DND-41 (cell line): ENCODE measurements at regions not wholly inside any gene's neighbourhood (a gene's known extent, or its start where the extent isn't known, plus 50 kb on each side); places are given as distances from the start of the nearest gene placed in this dataset.

ENCODE experiments used
- ATAC-seq: fragments of 200-7000 bp; cut with Tn5 transposase; 3 replicates; pipeline ENCODE4 v1.9.1; 2021; ENCODE audit warnings: low read depth; ENCODE audit not compliant: insufficient read depth
- DNase-seq: peaks from one replicate; pipeline ENCODE4 v3.0.0-alpha.2; 2020
- H2AFZ ChIP-seq: 2 replicates; pipeline ENCODE4 v1.6.0; 2012; ENCODE audit warnings: low read depth, low read length
- H3K27ac ChIP-seq: 2 replicates; pipeline ENCODE4 v1.5.1; 2012; ENCODE audit warnings: low read length, inconsistent platforms
- H3K27me3 ChIP-seq: fragments of 200-600 bp; sonication (generic); 2 replicates; pipeline ENCODE4 v1.6.0; 2012; ENCODE audit warnings: low read length, mild to moderate bottlenecking, inconsistent platforms; ENCODE audit not compliant: insufficient read depth, poor library complexity
- H3K36me3 ChIP-seq: 2 replicates; pipeline ENCODE4 v1.5.1; 2012; ENCODE audit warnings: low read length, inconsistent platforms; ENCODE audit not compliant: insufficient read depth
- H3K4me1 ChIP-seq: 2 replicates; pipeline ENCODE4 v1.5.1; 2012; ENCODE audit warnings: mild to moderate bottlenecking, low read length; ENCODE audit not compliant: insufficient read depth
- H3K4me2 ChIP-seq: 2 replicates; pipeline ENCODE4 v1.6.0; 2012; ENCODE audit warnings: mild to moderate bottlenecking, moderate library complexity, low read length, inconsistent platforms; ENCODE audit not compliant: insufficient read depth
- H3K4me3 ChIP-seq, 2 experiments: fragments of 200-600 bp in 1 of 2; shearing (Covaris generic) in 1 of 2; 2 replicates each; pipeline ENCODE4 v1.5.1; 2012 to 2016; ENCODE audit warnings: inconsistent platforms in 2 of 2, low read length in 2 of 2, mild to moderate bottlenecking in 2 of 2, low read depth in 1 of 2, moderate library complexity in 1 of 2
- H3K79me2 ChIP-seq: 2 replicates; pipeline ENCODE4 v1.6.0; 2012; ENCODE audit warnings: low read length, inconsistent platforms; ENCODE audit not compliant: insufficient read depth
- H3K9ac ChIP-seq: 2 replicates; pipeline ENCODE4 v1.6.0; 2012; ENCODE audit warnings: low read depth, mild to moderate bottlenecking, inconsistent platforms, low read length, moderate library complexity
- H3K9me3 ChIP-seq: 2 replicates; pipeline ENCODE4 v1.5.1; 2012; ENCODE audit warnings: low read length, moderate library complexity, mild to moderate bottlenecking, inconsistent platforms; ENCODE audit not compliant: insufficient read depth, severe bottlenecking
- H4K20me1 ChIP-seq: 2 replicates; pipeline ENCODE4 v1.6.0; 2012; ENCODE audit warnings: low read length; ENCODE audit not compliant: insufficient read depth
- EZH2 ChIP-seq: IDR thresholded peaks from 3 replicates; pipeline ENCODE4 v1.6.1; 2012; ENCODE audit warnings: borderline replicate concordance, low read depth, mild to moderate bottlenecking, moderate library complexity, low read length, inconsistent platforms; ENCODE audit not compliant: severe bottlenecking
- TF ChIP-seq, protein P1 (sequence below): IDR thresholded peaks from 2 replicates; pipeline ENCODE4 v1.5.1; 2012; ENCODE audit warnings: borderline replicate concordance, low read length, moderate library complexity, mild to moderate bottlenecking; ENCODE audit not compliant: poor library complexity, severe bottlenecking; ENCODE audit errors: extremely low read depth

- H2AFZ ChIP-seq, result no peak overlapping the region
These were observed 537.3 kb downstream of the EPHA3 start for GRCh38 chr3:89644716-89645115.

DNA sequence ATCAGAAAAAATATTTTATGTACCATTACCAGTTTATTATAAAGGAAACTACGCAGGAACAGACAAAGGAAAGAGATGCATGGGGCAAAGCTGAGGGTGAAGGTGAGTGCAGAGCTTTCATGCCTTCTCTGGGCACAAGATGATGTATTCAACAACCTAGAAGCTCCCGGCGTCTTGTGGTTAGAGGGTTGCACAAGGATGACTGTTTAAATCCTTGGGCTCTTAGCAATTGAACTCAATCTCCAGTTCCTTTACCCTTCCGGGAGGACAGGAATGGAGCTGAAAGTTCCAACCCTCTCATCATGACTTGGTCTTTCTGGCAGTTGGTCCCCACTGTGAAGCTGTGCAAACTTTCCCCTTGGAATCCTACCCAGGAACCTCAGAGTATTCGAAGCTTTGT lies 542.0 kb downstream of the EPHA3 start:
- no peaks in the 10 kb centered on the region for H3K27me3 ChIP-seq
- H3K4me2 ChIP-seq, result no peak overlapping the region
- TF ChIP-seq EZH2, result no peak
- TF ChIP-seq, protein P1, sequence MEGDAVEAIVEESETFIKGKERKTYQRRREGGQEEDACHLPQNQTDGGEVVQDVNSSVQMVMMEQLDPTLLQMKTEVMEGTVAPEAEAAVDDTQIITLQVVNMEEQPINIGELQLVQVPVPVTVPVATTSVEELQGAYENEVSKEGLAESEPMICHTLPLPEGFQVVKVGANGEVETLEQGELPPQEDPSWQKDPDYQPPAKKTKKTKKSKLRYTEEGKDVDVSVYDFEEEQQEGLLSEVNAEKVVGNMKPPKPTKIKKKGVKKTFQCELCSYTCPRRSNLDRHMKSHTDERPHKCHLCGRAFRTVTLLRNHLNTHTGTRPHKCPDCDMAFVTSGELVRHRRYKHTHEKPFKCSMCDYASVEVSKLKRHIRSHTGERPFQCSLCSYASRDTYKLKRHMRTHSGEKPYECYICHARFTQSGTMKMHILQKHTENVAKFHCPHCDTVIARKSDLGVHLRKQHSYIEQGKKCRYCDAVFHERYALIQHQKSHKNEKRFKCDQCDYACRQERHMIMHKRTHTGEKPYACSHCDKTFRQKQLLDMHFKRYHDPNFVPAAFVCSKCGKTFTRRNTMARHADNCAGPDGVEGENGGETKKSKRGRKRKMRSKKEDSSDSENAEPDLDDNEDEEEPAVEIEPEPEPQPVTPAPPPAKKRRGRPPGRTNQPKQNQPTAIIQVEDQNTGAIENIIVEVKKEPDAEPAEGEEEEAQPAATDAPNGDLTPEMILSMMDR, result no peak
- ATAC-seq, result no peak
- H2AFZ ChIP-seq, result no peak overlapping the region
- no peaks in the 10 kb centered on the region for H3K9me3 ChIP-seq
- H3K4me1 ChIP-seq, result no peaks in the 10 kb centered on the region
- no peak overlapping the region for H3K9ac ChIP-seq
- no peaks in the 10 kb centered on the region for H3K79me2 ChIP-seq
- H3K36me3 ChIP-seq, result no peaks in the 10 kb centered on the region
- no peaks in the 10 kb centered on the region for H4K20me1 ChIP-seq
- no peak for DNase-seq
- no peak overlapping the region for H3K4me3 ChIP-seq
- no peak overlapping the region for H3K27ac ChIP-seq

More at GRCh38 chr3:89644716-89645115, 537.3 kb downstream of the EPHA3 start:
- Histone ChIP-seq H3K27ac (no peak overlapping the region), H3K9ac (no peak overlapping the region), H3K79me2 (no peaks in the 10 kb centered on the region), H3K27me3 (no peaks in the 10 kb centered on the region), H3K9me3 (no peaks in the 10 kb centered on the region), H4K20me1 (no peaks in the 10 kb centered on the region), H3K36me3 (no peaks in the 10 kb centered on the region), H3K4me1 (no peaks in the 10 kb centered on the region), H3K4me3 (no peak overlapping the region), H3K4me2 (no peak overlapping the region)
- no peak for ATAC-seq
- DNase-seq, result no peak
- no peak for TF ChIP-seq EZH2
- TF ChIP-seq, protein P1, result no peak

- peaks cover 12% of the 10 kb centered on the region for H3K9me3 ChIP-seq
- H3K27ac ChIP-seq, result no peak overlapping the region
- H3K4me2 ChIP-seq, result no peak overlapping the region
- ATAC-seq, result no peak
- H3K36me3 ChIP-seq, result no peaks in the 10 kb centered on the region
- H3K27me3 ChIP-seq, result no peaks in the 10 kb centered on the region
- H2AFZ ChIP-seq, result no peak overlapping the region
- no peaks in the 10 kb centered on the region for H4K20me1 ChIP-seq
- H3K79me2 ChIP-seq, result no peaks in the 10 kb centered on the region
- no peaks in the 10 kb centered on the region for H3K4me1 ChIP-seq
- DNase-seq, result no peak
- TF ChIP-seq, protein P1, result no peak
- no peak for TF ChIP-seq EZH2
- H3K4me3 ChIP-seq, result no peak overlapping the region
- H3K9ac ChIP-seq, result no peak overlapping the region
These were observed 546.6 kb downstream of the EPHA3 start for GRCh38 chr3:89654031-89654430.

- no peaks in the 10 kb centered on the region for H4K20me1 ChIP-seq
- no peak overlapping the region for H3K4me2 ChIP-seq
- no peaks in the 10 kb centered on the region for H3K4me1 ChIP-seq
- H3K9ac ChIP-seq, result no peak overlapping the region
- no peaks in the 10 kb centered on the region for H3K36me3 ChIP-seq
- ATAC-seq (no peak), DNase-seq (no peak)
- no peaks in the 10 kb centered on the region for H3K27me3 ChIP-seq
- H3K79me2 ChIP-seq, result no peaks in the 10 kb centered on the region
- no peak for TF ChIP-seq EZH2
- TF ChIP-seq, protein P1, result no peak
- H3K4me3 ChIP-seq, result no peak overlapping the region
- no peak overlapping the region for H3K27ac ChIP-seq
- H2AFZ ChIP-seq, result no peak overlapping the region
- H3K9me3 ChIP-seq, result peaks cover 12% of the 10 kb centered on the region
These were observed 549.0 kb downstream of the EPHA3 start for GRCh38 chr3:89656388-89656787.
